ENCODE measurements at regions not wholly inside any gene's neighbourhood (a gene's known extent, or its start where the extent isn't known, plus 50 kb on each side); places are given as distances from the start of the nearest gene placed in this dataset.

DNA sequence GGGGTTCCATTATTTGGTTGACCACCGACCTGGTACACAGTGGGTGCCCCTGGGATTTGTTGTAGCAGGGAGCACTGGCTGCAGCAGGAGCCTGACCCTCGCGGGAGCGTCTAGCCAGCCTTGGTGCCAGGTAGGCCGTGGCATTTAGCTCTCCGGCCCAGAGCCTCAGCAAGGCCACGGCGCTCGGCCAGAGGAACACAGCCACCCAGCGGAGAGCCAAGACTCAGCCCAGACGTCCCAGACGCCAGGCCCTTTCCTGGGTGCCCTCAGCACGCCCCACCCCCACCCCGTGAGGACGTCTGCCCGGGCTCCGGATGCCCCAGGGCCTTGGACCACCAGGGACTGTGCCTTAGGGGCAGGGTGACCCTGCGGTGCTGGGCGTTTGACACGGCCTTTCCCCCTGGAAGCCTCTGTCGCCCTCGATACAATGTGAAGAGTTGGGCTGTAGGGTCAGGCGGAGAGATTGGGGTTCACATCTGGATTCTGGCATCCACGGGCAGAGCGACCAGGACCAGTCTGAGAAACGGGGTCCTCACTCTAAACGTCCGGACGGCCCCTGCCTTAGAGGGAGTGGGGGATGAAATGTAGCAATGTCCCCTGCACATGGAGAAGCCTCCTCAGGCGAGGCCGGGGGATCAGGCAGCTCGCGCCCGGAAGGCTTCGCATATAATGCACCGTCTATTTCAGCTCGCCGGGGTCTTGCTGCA, 99.2 kb upstream of the FGF3 start:
- TF ChIP-seq, protein P1, sequence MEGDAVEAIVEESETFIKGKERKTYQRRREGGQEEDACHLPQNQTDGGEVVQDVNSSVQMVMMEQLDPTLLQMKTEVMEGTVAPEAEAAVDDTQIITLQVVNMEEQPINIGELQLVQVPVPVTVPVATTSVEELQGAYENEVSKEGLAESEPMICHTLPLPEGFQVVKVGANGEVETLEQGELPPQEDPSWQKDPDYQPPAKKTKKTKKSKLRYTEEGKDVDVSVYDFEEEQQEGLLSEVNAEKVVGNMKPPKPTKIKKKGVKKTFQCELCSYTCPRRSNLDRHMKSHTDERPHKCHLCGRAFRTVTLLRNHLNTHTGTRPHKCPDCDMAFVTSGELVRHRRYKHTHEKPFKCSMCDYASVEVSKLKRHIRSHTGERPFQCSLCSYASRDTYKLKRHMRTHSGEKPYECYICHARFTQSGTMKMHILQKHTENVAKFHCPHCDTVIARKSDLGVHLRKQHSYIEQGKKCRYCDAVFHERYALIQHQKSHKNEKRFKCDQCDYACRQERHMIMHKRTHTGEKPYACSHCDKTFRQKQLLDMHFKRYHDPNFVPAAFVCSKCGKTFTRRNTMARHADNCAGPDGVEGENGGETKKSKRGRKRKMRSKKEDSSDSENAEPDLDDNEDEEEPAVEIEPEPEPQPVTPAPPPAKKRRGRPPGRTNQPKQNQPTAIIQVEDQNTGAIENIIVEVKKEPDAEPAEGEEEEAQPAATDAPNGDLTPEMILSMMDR (IDR thresholded peaks at IDR 0.05; ENCODE audit: insufficient read depth, low read length, poor library complexity, severe bottlenecking): no peak
- no peak for TF ChIP-seq EZH2phosphoT487 (conservative IDR thresholded peaks at IDR 0.05; ENCODE audit: low read length)
